H9 (cell line): ENCODE measurements at regions not wholly inside any gene's neighbourhood (a gene's known extent, or its start where the extent isn't known, plus 50 kb on each side); places are given as distances from the start of the nearest gene placed in this dataset.
A peak's percentile ranks its signal among the peaks of the same experiment; 100 is the strongest.

ENCODE experiments used
- DNase-seq: peaks from one replicate; pipeline ENCODE4 v3.0.0-alpha.2; 2017
- H2AFZ ChIP-seq: one replicate; pipeline ENCODE4 v1.6.1; 2013; ENCODE audit warnings: mild to moderate bottlenecking, low read length, control low read depth, moderate library complexity
- H2AK5ac ChIP-seq: 2 replicates; pipeline ENCODE4 v1.6.1; 2013; ENCODE audit warnings: low read length, control low read depth, mixed read lengths; ENCODE audit not compliant: insufficient read length
- H2BK120ac ChIP-seq: one replicate; pipeline ENCODE4 v1.6.1; 2013; ENCODE audit warnings: low read depth, mild to moderate bottlenecking, low read length, control low read depth, inconsistent platforms; ENCODE audit not compliant: poor library complexity, severe bottlenecking
- H2BK12ac ChIP-seq: 2 replicates; pipeline ENCODE4 v1.6.1; 2013; ENCODE audit warnings: low read length, control low read depth, mixed read lengths, low read depth; ENCODE audit not compliant: insufficient read length
- H2BK15ac ChIP-seq: 2 replicates; pipeline ENCODE4 v1.6.1; 2013; ENCODE audit warnings: low read depth, low read length, control low read depth
- H2BK20ac ChIP-seq: one replicate; pipeline ENCODE4 v1.6.1; 2013; ENCODE audit warnings: low read depth, mild to moderate bottlenecking, low read length, control low read depth, inconsistent platforms; ENCODE audit not compliant: poor library complexity, severe bottlenecking
- H2BK5ac ChIP-seq: 2 replicates; pipeline ENCODE4 v1.6.1; 2013; ENCODE audit warnings: low read length, control low read depth, mixed read lengths; ENCODE audit not compliant: insufficient read length
- H3K14ac ChIP-seq: 2 replicates; pipeline ENCODE4 v1.6.1; 2013; ENCODE audit warnings: low read length, control low read depth; ENCODE audit not compliant: insufficient read depth
- H3K18ac ChIP-seq: 2 replicates; pipeline ENCODE4 v1.6.1; 2013; ENCODE audit warnings: low read depth, mild to moderate bottlenecking, mixed read lengths, low read length, control low read depth; ENCODE audit not compliant: insufficient read length
- H3K23ac ChIP-seq: 2 replicates; pipeline ENCODE4 v1.6.1; 2013; ENCODE audit warnings: low read length, control low read depth, mixed read lengths, low read depth; ENCODE audit not compliant: insufficient read length
- H3K23me2 ChIP-seq: 2 replicates; pipeline ENCODE4 v1.6.1; 2013; ENCODE audit warnings: low read depth, mild to moderate bottlenecking, mixed read lengths, low read length, control low read depth; ENCODE audit not compliant: insufficient read length, poor library complexity, severe bottlenecking
- H3K27ac ChIP-seq: 2 replicates; pipeline ENCODE4 v1.5.1; 2013; ENCODE audit warnings: low read length, control low read depth, mixed read lengths, low read depth; ENCODE audit not compliant: insufficient read length
- H3K27me3 ChIP-seq: 2 replicates; pipeline ENCODE4 v1.6.1; 2013; ENCODE audit warnings: low read length, control low read depth, inconsistent platforms; ENCODE audit not compliant: insufficient read depth
- H3K4ac ChIP-seq: 2 replicates; pipeline ENCODE4 v1.6.1; 2013; ENCODE audit warnings: low read depth, mild to moderate bottlenecking, control low read depth, inconsistent platforms, low read length, moderate library complexity
- H3K4me1 ChIP-seq: 2 replicates; pipeline ENCODE4 v1.6.1; 2013; ENCODE audit warnings: low read length, control low read depth, inconsistent platforms; ENCODE audit not compliant: insufficient read depth
- H3K4me2 ChIP-seq: 2 replicates; pipeline ENCODE4 v1.6.1; 2013; ENCODE audit warnings: low read length, control low read depth, mixed read lengths; ENCODE audit not compliant: insufficient read length, insufficient read depth
- H3K56ac ChIP-seq: 2 replicates; pipeline ENCODE4 v1.6.1; 2013; ENCODE audit warnings: low read depth, mild to moderate bottlenecking, mixed read lengths, low read length, control low read depth; ENCODE audit not compliant: insufficient read length
- H3K79me1 ChIP-seq: 2 replicates; pipeline ENCODE4 v1.6.1; 2013; ENCODE audit warnings: low read depth, mild to moderate bottlenecking, moderate library complexity, low read length, control low read depth, inconsistent platforms; ENCODE audit not compliant: insufficient read depth, poor library complexity, severe bottlenecking
- H3K79me2 ChIP-seq: 2 replicates; pipeline ENCODE4 v1.6.1; 2013; ENCODE audit warnings: low read length, control low read depth, inconsistent platforms; ENCODE audit not compliant: insufficient read depth
- H3K9ac ChIP-seq: 2 replicates; pipeline ENCODE4 v1.6.1; 2013; ENCODE audit warnings: low read length, control low read depth, mixed read lengths; ENCODE audit not compliant: insufficient read length; ENCODE audit errors: extremely low read depth
- H3K9me3 ChIP-seq: one replicate; pipeline ENCODE4 v1.6.1; 2013; ENCODE audit warnings: low read depth, low read length, inconsistent platforms; ENCODE audit not compliant: control insufficient read depth
- H3T11ph ChIP-seq: one replicate; pipeline ENCODE4 v1.6.1; 2013; ENCODE audit warnings: mild to moderate bottlenecking, low read length, control low read depth, inconsistent platforms
- H4K20me1 ChIP-seq: one replicate; pipeline ENCODE4 v1.6.1; 2013; ENCODE audit not compliant: control insufficient read depth, insufficient read length, insufficient read depth
- H4K5ac ChIP-seq: 2 replicates; pipeline ENCODE4 v1.6.1; 2013; ENCODE audit warnings: low read depth, mild to moderate bottlenecking, mixed read lengths, low read length, control low read depth; ENCODE audit not compliant: insufficient read length
- H4K8ac ChIP-seq: replicated peaks from 2 replicates; pipeline ENCODE4 v1.6.1; 2013; ENCODE audit warnings: low read length, control low read depth, mixed read lengths, low read depth; ENCODE audit not compliant: insufficient read length
- H4K91ac ChIP-seq: 2 replicates; pipeline ENCODE4 v1.6.1; 2013; ENCODE audit warnings: low read depth, mild to moderate bottlenecking, moderate library complexity, mixed read lengths, low read length, control low read depth; ENCODE audit not compliant: insufficient read length
- H3K27ac Mint-ChIP-seq, 3 experiments: 2 replicates in 2 of 3; 3 replicates in 1 of 3; pipeline ENCODE4 v1.8.0; 2020 to 2021; ENCODE audit warnings: mixed read lengths in 3 of 3, mild to moderate bottlenecking in 1 of 3, moderate library complexity in 1 of 3
- H3K27me3 Mint-ChIP-seq: 2 replicates; pipeline ENCODE4 v1.8.0; 2021; ENCODE audit warnings: low read depth, mild to moderate bottlenecking, moderate library complexity, mixed read lengths
- H3K36me3 Mint-ChIP-seq, 3 experiments: 2 replicates in 2 of 3; 3 replicates in 1 of 3; pipeline ENCODE4 v1.8.0; 2020 to 2021; ENCODE audit warnings: low read depth in 3 of 3, mixed read lengths in 3 of 3; ENCODE audit not compliant: insufficient read depth in 1 of 3
- H3K4me1 Mint-ChIP-seq, 2 experiments: 2 replicates each; pipeline ENCODE4 v1.8.0; 2020; ENCODE audit warnings: mixed read lengths in 2 of 2
- H3K4me3 Mint-ChIP-seq, 2 experiments: 2 replicates in 1 of 2; 3 replicates in 1 of 2; pipeline ENCODE4 v1.8.0; 2020 to 2021; ENCODE audit warnings: mild to moderate bottlenecking in 2 of 2, mixed read lengths in 2 of 2, moderate library complexity in 1 of 2
- H3K9me3 Mint-ChIP-seq, 2 experiments: 2 replicates in 1 of 2; 3 replicates in 1 of 2; pipeline ENCODE4 v1.8.0; 2020; ENCODE audit warnings: mild to moderate bottlenecking in 2 of 2, mixed read lengths in 2 of 2, moderate library complexity in 1 of 2
- WGBS: extraction: QIAGEN DNeasy Blood & Tissue Kit; methylation state at CpG from one replicate; pipeline ENCODE4 v1.1.7; 2013; ENCODE audit warnings: missing lambda C conversion rate, low lambda C conversion rate, mixed read lengths; ENCODE audit not compliant: insufficient read length; ENCODE audit errors: extremely low coverage; 5-methylcytosine and 5-hydroxymethylcytosine counted together
- TF ChIP-seq, protein P1 (sequence below): fragments of 200-600 bp; sonication (generic); conservative IDR thresholded peaks from 3 replicates; pipeline ENCODE4 v1.8.0; 2021; ENCODE audit warnings: antibody characterized with exemption, mild to moderate bottlenecking

GRCh38 chr15:95024351-95024750 lies 793.0 kb downstream of the MCTP2 start:
- Histone ChIP-seq H3K4me1 (no peaks in the 10 kb centered on the region), H2AK5ac (no peak overlapping the region), H4K8ac (no peak overlapping the region), H3K79me1 (no peaks in the 10 kb centered on the region), H2BK12ac (no peak overlapping the region), H2BK5ac (no peak overlapping the region), H3K23me2 (no peaks in the 10 kb centered on the region), H3K27me3 (no peaks in the 10 kb centered on the region), H3K23ac (no peak overlapping the region), H3K18ac (no peak overlapping the region), H2BK120ac (no peak overlapping the region), H4K20me1 (no peaks in the 10 kb centered on the region), H3T11ph (no peak overlapping the region), H3K9me3 (no peaks in the 10 kb centered on the region), H3K4ac (no peak overlapping the region), H3K14ac (no peak overlapping the region), H4K91ac (no peak overlapping the region), H2BK20ac (no peak overlapping the region), H3K79me2 (no peaks in the 10 kb centered on the region), H4K5ac (no peak overlapping the region), H3K27ac (no peak overlapping the region), H2AFZ (no peak overlapping the region), H3K9ac (no peak overlapping the region), H3K56ac (no peak overlapping the region), H3K4me2 (no peak overlapping the region), H2BK15ac (no peak overlapping the region)
- H3K9me3 Mint-ChIP-seq = no peaks in the 10 kb centered on the region; a peak in 1 of 5 replicates
- H3K4me3 Mint-ChIP-seq = no peak overlapping the region
- no peaks in the 10 kb centered on the region; a peak in 1 of 7 replicates for H3K36me3 Mint-ChIP-seq
- DNase-seq = no peak
- no CpG with 5 or more reads among the region's 2 CpGs for WGBS
- TF ChIP-seq, protein P1, sequence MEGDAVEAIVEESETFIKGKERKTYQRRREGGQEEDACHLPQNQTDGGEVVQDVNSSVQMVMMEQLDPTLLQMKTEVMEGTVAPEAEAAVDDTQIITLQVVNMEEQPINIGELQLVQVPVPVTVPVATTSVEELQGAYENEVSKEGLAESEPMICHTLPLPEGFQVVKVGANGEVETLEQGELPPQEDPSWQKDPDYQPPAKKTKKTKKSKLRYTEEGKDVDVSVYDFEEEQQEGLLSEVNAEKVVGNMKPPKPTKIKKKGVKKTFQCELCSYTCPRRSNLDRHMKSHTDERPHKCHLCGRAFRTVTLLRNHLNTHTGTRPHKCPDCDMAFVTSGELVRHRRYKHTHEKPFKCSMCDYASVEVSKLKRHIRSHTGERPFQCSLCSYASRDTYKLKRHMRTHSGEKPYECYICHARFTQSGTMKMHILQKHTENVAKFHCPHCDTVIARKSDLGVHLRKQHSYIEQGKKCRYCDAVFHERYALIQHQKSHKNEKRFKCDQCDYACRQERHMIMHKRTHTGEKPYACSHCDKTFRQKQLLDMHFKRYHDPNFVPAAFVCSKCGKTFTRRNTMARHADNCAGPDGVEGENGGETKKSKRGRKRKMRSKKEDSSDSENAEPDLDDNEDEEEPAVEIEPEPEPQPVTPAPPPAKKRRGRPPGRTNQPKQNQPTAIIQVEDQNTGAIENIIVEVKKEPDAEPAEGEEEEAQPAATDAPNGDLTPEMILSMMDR = peak; percentile 72
- no peaks in the 10 kb centered on the region for H3K27me3 Mint-ChIP-seq
- H3K4me1 Mint-ChIP-seq = no peaks in the 10 kb centered on the region; a peak in 1 of 4 replicates
- H3K27ac Mint-ChIP-seq = no peak overlapping the region
